H1 (cell line): ENCODE measurements at regions not wholly inside any gene's neighbourhood (a gene's known extent, or its start where the extent isn't known, plus 50 kb on each side); places are given as distances from the start of the nearest gene placed in this dataset.

ENCODE experiments used
- CTCF ChIA-PET: fragments of 300-600 bp; sonication (Branson Sonifier 250); formaldehyde crosslinking; loops from one replicate; lab custom pipeline; 2021; ENCODE audit not compliant: partially characterized antibody; lab: Charles Lee
- POLR2A ChIA-PET: fragments of 300-600 bp; sonication (Branson Sonifier 250); formaldehyde crosslinking; loops from one replicate; lab custom pipeline; 2021; ENCODE audit warnings: inconsistent platforms; ENCODE audit not compliant: partially characterized antibody; lab: Charles Lee
- DNase-seq, 2 experiments: peaks; one replicate each; pipeline versions ENCODE4 v3.0.0 to v3.0.0-alpha.2; 2010 to 2022; ENCODE audit warnings: low spot score in 2 of 2, low read depth in 1 of 2, mixed read lengths in 1 of 2
- FAIRE-seq: peaks from 2 replicates; lab custom pipeline; 2011; peaks lifted over from hg19 to GRCh38; lab: Jason Lieb, UNC
- H2AFZ ChIP-seq: 2 replicates; pipeline ENCODE4 v1.8.1; 2012; ENCODE audit warnings: low read length, inconsistent platforms
- H2AK5ac ChIP-seq: 2 replicates; pipeline ENCODE4 v1.6.1; 2013; ENCODE audit warnings: low read depth, low read length
- H2BK120ac ChIP-seq: replicated peaks from 2 replicates; pipeline ENCODE3; 2013; ENCODE audit warnings: low read depth, low read length, inconsistent platforms
- H2BK12ac ChIP-seq: 2 replicates; pipeline ENCODE4 v1.6.1; 2013; ENCODE audit warnings: low read depth, low read length
- H2BK15ac ChIP-seq: 2 replicates; pipeline ENCODE4 v1.6.1; 2013; ENCODE audit warnings: low read length
- H2BK20ac ChIP-seq: 2 replicates; pipeline ENCODE4 v1.6.1; 2013; ENCODE audit warnings: low read length
- H2BK5ac ChIP-seq: 2 replicates; pipeline ENCODE4 v1.6.1; 2013; ENCODE audit warnings: low read depth, low read length
- H3K14ac ChIP-seq: 2 replicates; pipeline ENCODE4 v1.6.1; 2013; ENCODE audit warnings: inconsistent platforms; ENCODE audit not compliant: insufficient read length
- H3K18ac ChIP-seq: 2 replicates; pipeline ENCODE4 v1.6.1; 2013; ENCODE audit warnings: low read length; ENCODE audit errors: extremely low read depth
- H3K23ac ChIP-seq: 2 replicates; pipeline ENCODE4 v1.6.1; 2013; ENCODE audit warnings: inconsistent platforms; ENCODE audit not compliant: insufficient read length
- H3K23me2 ChIP-seq: 2 replicates; pipeline ENCODE4 v1.6.1; 2013; ENCODE audit warnings: low read depth, low read length
- H3K27ac ChIP-seq: 2 replicates; pipeline ENCODE4 v1.6.1; 2011; ENCODE audit warnings: low read depth, low read length, inconsistent platforms
- H3K27me3 ChIP-seq, 4 experiments: replicated peaks in 1 of 4; 1 replicate in 1 of 4; 2 replicates in 3 of 4; pipeline versions ENCODE4 v1.6.1 to v1.8.1; 2011 to 2013; ENCODE audit warnings: low read length in 3 of 4, mild to moderate bottlenecking in 3 of 4, inconsistent platforms in 2 of 4, mixed read lengths in 2 of 4, moderate library complexity in 1 of 4; ENCODE audit not compliant: control insufficient read depth in 3 of 4, insufficient read depth in 3 of 4; ENCODE audit errors: extremely low read depth in 1 of 4
- H3K36me3 ChIP-seq, 4 experiments: 2 replicates each; pipeline versions ENCODE4 v1.6.1 to v1.8.1; 2011 to 2013; ENCODE audit warnings: mild to moderate bottlenecking in 4 of 4, low read length in 3 of 4, moderate library complexity in 2 of 4, control low read depth in 1 of 4, inconsistent platforms in 1 of 4; ENCODE audit not compliant: insufficient read depth in 4 of 4, control insufficient read depth in 2 of 4
- H3K4ac ChIP-seq: replicated peaks from 2 replicates; pipeline ENCODE3; 2013; ENCODE audit warnings: low read length, low read depth, mixed read lengths, inconsistent platforms; ENCODE audit not compliant: insufficient read length
- H3K4me1 ChIP-seq, 4 experiments: replicated peaks in 1 of 4; 1 replicate in 1 of 4; 2 replicates in 3 of 4; pipeline versions ENCODE4 v1.6.1 to v1.8.1; 2011 to 2013; ENCODE audit warnings: low read length in 3 of 4, inconsistent platforms in 2 of 4, mixed read lengths in 1 of 4; ENCODE audit not compliant: insufficient read depth in 4 of 4, control insufficient read depth in 3 of 4
- H3K4me2 ChIP-seq, 2 experiments: 2 replicates each; pipeline versions ENCODE4 v1.6.1 to v1.8.1; 2011 to 2013; ENCODE audit warnings: low read depth in 2 of 2, low read length in 2 of 2, control low read depth in 1 of 2, inconsistent platforms in 1 of 2, mild to moderate bottlenecking in 1 of 2; ENCODE audit not compliant: insufficient read depth in 1 of 2
- H3K4me3 ChIP-seq, 4 experiments: fragments of 200-600, 300-600 bp in 1 of 4; sonication (generic), shearing (Covaris generic), sonication (Bioruptor Twin) in 1 of 4; 2 replicates each; pipeline versions ENCODE4 v1.5.1 to v1.8.1; 2011 to 2016; ENCODE audit warnings: low read length in 4 of 4, low read depth in 3 of 4, control low read depth in 2 of 4, inconsistent platforms in 2 of 4, mild to moderate bottlenecking in 2 of 4, mixed read lengths in 1 of 4, moderate library complexity in 1 of 4; ENCODE audit not compliant: insufficient read depth in 2 of 4; ENCODE audit errors: extremely low read depth in 1 of 4
- H3K56ac ChIP-seq: replicated peaks from 2 replicates; pipeline ENCODE3; 2013; ENCODE audit warnings: low read depth, mild to moderate bottlenecking, mixed read lengths, low read length, inconsistent platforms; ENCODE audit not compliant: insufficient read length
- H3K79me1 ChIP-seq: 2 replicates; pipeline ENCODE4 v1.6.1; 2013; ENCODE audit warnings: low read depth, low read length, control low read depth
- H3K79me2 ChIP-seq, 2 experiments: 2 replicates each; pipeline versions ENCODE4 v1.6.1 to v1.8.1; 2012 to 2013; ENCODE audit warnings: low read length in 2 of 2, mild to moderate bottlenecking in 2 of 2, inconsistent platforms in 1 of 2; ENCODE audit not compliant: insufficient read depth in 2 of 2, control insufficient read depth in 1 of 2
- H3K9ac ChIP-seq, 4 experiments: replicated peaks in 1 of 4; 1 replicate in 1 of 4; 2 replicates in 3 of 4; pipeline versions ENCODE4 v1.6.1 to v1.8.1; 2011 to 2013; ENCODE audit warnings: low read depth in 3 of 4, low read length in 3 of 4, control low read depth in 2 of 4, mild to moderate bottlenecking in 2 of 4, moderate library complexity in 2 of 4, inconsistent platforms in 1 of 4; ENCODE audit errors: extremely low read depth in 1 of 4
- H3K9me3 ChIP-seq, 2 experiments: 2 replicates each; pipeline versions ENCODE4 v1.6.1 to v1.8.1; 2012 to 2013; ENCODE audit warnings: mild to moderate bottlenecking in 2 of 2, moderate library complexity in 2 of 2, control low read depth in 1 of 2, inconsistent platforms in 1 of 2, low read depth in 1 of 2, low read length in 1 of 2, mixed read lengths in 1 of 2; ENCODE audit not compliant: insufficient read depth in 2 of 2
- H4K20me1 ChIP-seq, 2 experiments: replicated peaks in 1 of 2; 2 replicates each; pipeline versions ENCODE3 to v1.8.1; 2011 to 2013; ENCODE audit warnings: inconsistent platforms in 2 of 2, low read length in 2 of 2, mild to moderate bottlenecking in 1 of 2; ENCODE audit not compliant: insufficient read depth in 2 of 2, control insufficient read depth in 1 of 2
- H4K5ac ChIP-seq: 2 replicates; pipeline ENCODE4 v1.6.1; 2013; ENCODE audit warnings: low read length, low read depth, mixed read lengths, inconsistent platforms; ENCODE audit not compliant: insufficient read length
- H4K8ac ChIP-seq: 2 replicates; pipeline ENCODE4 v1.8.0; 2013; ENCODE audit warnings: mild to moderate bottlenecking, moderate library complexity, low read length, inconsistent platforms; ENCODE audit not compliant: insufficient read depth; ENCODE audit errors: extremely low read depth
- H4K91ac ChIP-seq: replicated peaks from 2 replicates; pipeline ENCODE3; 2013; ENCODE audit warnings: low read length, mixed read lengths, inconsistent platforms; ENCODE audit not compliant: insufficient read length
- BACH1 ChIP-seq: IDR thresholded peaks from 2 replicates; pipeline ENCODE4 v1.6.1; 2012; ENCODE audit warnings: low read length, improper control_type of control experiment
- CBX8 ChIP-seq: fragments of 300-800, 300-1000 bp; sonication (generic); IDR thresholded peaks from 2 replicates; pipeline ENCODE4 v1.7.1; 2016; ENCODE audit warnings: low read depth, low read length, borderline replicate concordance
- KDM5A ChIP-seq: fragments of 200-600 bp; IDR thresholded peaks from 2 replicates; pipeline ENCODE4 v1.7.1; 2012; ENCODE audit warnings: mild to moderate bottlenecking, low read length, inconsistent platforms, mixed read lengths
- RNF2 ChIP-seq: fragments of 200-900, 300-1000 bp; sonication (generic); IDR thresholded peaks from 2 replicates; pipeline ENCODE4 v1.7.1; 2016; ENCODE audit warnings: borderline replicate concordance, low read depth, mild to moderate bottlenecking, antibody characterized with exemption, low read length; ENCODE audit not compliant: poor library complexity, severe bottlenecking; ENCODE audit errors: missing control alignments
- SRF ChIP-seq: IDR thresholded peaks from 2 replicates; pipeline ENCODE4 v1.6.1; 2011; ENCODE audit warnings: mild to moderate bottlenecking, low read depth, low read length, moderate library complexity
- ZNF274 ChIP-seq: IDR thresholded peaks from 2 replicates; pipeline ENCODE4 v1.7.0; 2012; ENCODE audit warnings: low read length, borderline replicate concordance; ENCODE audit errors: extremely low read depth
- WGBS, 2 experiments: shearing (Covaris generic) in 1 of 2; methylation state at CpG; one replicate each; pipeline versions ENCODE4 v1.1.6 to v1.1.7; 2013 to 2015; ENCODE audit warnings: low lambda C conversion rate in 2 of 2, mixed read lengths in 2 of 2, inconsistent platforms in 1 of 2, low coverage in 1 of 2, missing lambda C conversion rate in 1 of 2; ENCODE audit not compliant: insufficient replicate concordance in 2 of 2, insufficient coverage in 1 of 2, insufficient read length in 1 of 2; ENCODE audit errors: extremely low coverage in 1 of 2, missing lambda C conversion rate in 1 of 2; 5-methylcytosine and 5-hydroxymethylcytosine counted together
- TF ChIP-seq, protein P1 (sequence below): IDR thresholded peaks from 2 replicates; pipeline ENCODE4 v1.6.1; 2011; ENCODE audit warnings: low read depth, mild to moderate bottlenecking, low read length; ENCODE audit not compliant: insufficient read depth

- Histone ChIP-seq H3K56ac (no peak overlapping the region), H3K4me1 (no peaks in the 10 kb centered on the region), H2BK12ac (no peak overlapping the region), H2BK15ac (no peak overlapping the region), H3K79me2 (no peaks in the 10 kb centered on the region), H3K23me2 (no peaks in the 10 kb centered on the region), H3K4me3 (no peak overlapping the region), H3K23ac (no peak overlapping the region), H4K5ac (no peak overlapping the region), H2BK120ac (no peak overlapping the region), H2AK5ac (no peak overlapping the region), H3K4ac (no peak overlapping the region), H3K79me1 (no peaks in the 10 kb centered on the region), H4K91ac (no peak overlapping the region), H2AFZ (no peak overlapping the region), H3K27me3 (no peaks in the 10 kb centered on the region), H3K36me3 (no peaks in the 10 kb centered on the region), H3K27ac (no peak overlapping the region), H4K8ac (no peak overlapping the region), H4K20me1 (no peaks in the 10 kb centered on the region), H2BK5ac (no peak overlapping the region), H3K9ac (no peak overlapping the region), H3K4me2 (no peak overlapping the region), H3K18ac (no peak overlapping the region), H3K14ac (no peak overlapping the region), H3K9me3 (no peaks in the 10 kb centered on the region), H2BK20ac (no peak overlapping the region)
- POLR2A ChIA-PET = no interaction called here
- CTCF ChIA-PET = interaction anchor here (1.0 kb wide), 1 partner anchor 63 kb away, joined by 3 read pairs; no protein-coding TSS in a partner anchor
- 87% methylated on average over 1 of the region's 1 CpG; no CpG with 5 or more reads in 1 of the 2 experiments for WGBS, 2 experiments
- DNase-seq (no peak), FAIRE-seq (no peak)
- TF ChIP-seq KDM5A (no peak), BACH1 (no peak), ZNF274 (no peak), RNF2 (no peak), SRF (no peak), CBX8 (no peak)
- TF ChIP-seq, protein P1, sequence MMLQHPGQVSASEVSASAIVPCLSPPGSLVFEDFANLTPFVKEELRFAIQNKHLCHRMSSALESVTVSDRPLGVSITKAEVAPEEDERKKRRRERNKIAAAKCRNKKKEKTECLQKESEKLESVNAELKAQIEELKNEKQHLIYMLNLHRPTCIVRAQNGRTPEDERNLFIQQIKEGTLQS = no peak
Observed at GRCh38 chr4:28092610-28093009, 1232.0 kb downstream of the STIM2 start.
